ENCODE measurements at regions not wholly inside any gene's neighbourhood (a gene's known extent, or its start where the extent isn't known, plus 50 kb on each side); places are given as distances from the start of the nearest gene placed in this dataset.
A peak's percentile ranks its signal among the peaks of the same experiment; 100 is the strongest.

- Histone ChIP-seq H3K27ac (no peak overlapping the region), H3K4me1 (replicated peaks in 1 of 2) (no peaks in the 10 kb centered on the region), H3K4me3 (no peak overlapping the region)
- ATAC-seq (replicated peaks in 6 of 8), result peak in 1 of 8 experiments; percentile 36
- 25 to 100% (median 88%) methylated on average over 1 of the region's 1 CpG; no CpG with 5 or more reads in 3 of the 10 experiments for WGBS, 10 experiments
- in situ Hi-C loops (cut with MboI; ENCODE audit: low pct_unique_long_range_greater_than_20kb in 2 of 9, low sequenced_read_pairs in 9 of 9, unreplicated experiment in 9 of 9), result no loop called here
These were observed 50.3 kb upstream of the DENND1B start for GRCh38 chr1:197825541-197825940.

Data from motor neuron (in vitro differentiated cells).